ENCODE measurements at regions not wholly inside any gene's neighbourhood (a gene's known extent, or its start where the extent isn't known, plus 50 kb on each side); places are given as distances from the start of the nearest gene placed in this dataset.

DNA sequence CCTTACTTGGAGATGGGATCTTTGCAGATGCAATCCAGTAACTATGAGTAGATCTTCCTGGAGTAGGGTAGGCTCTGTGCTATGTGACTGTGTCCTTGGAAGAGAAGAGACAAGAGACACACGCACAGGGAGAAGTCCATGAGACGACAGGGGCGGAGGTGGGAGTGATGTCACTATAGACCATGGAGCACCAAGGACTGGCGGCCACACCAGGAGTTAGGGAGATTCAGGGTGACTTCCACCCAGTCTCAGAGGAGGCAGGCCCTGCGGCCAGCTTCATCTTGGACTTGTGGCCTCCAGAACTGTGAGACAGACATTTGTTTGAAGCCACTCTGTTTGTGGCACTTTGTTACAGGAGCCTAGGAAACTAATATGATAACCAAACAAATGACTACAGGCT, 177.8 kb downstream of the INHBB start:
- TF ChIP-seq TAF1 (IDR thresholded peaks at IDR 0.05; ENCODE audit: borderline replicate concordance, insufficient read depth, low read length): no peak
- no peak for TF ChIP-seq POLR2AphosphoS5 (IDR thresholded peaks at IDR 0.05; ENCODE audit: low read depth, low read length)
- TF ChIP-seq FOXP2 (optimal IDR thresholded peaks at IDR 0.05; ENCODE audit: borderline replicate concordance, extremely low read depth, extremely low read length, insufficient read depth): no peak
- no peak for TF ChIP-seq REST (IDR thresholded peaks at IDR 0.05; ENCODE audit: insufficient read depth in 1 of 2, low read depth in 2 of 2, low read length in 2 of 2)

GRCh38 chr2:120524174-120524573, 178.2 kb downstream of the INHBB start:
- TF ChIP-seq SIN3A (IDR thresholded peaks at IDR 0.05; ENCODE audit: borderline replicate concordance, insufficient read depth, low read length): no peak
- TF ChIP-seq TAF1 (IDR thresholded peaks at IDR 0.05; ENCODE audit: borderline replicate concordance, insufficient read depth, low read length): no peak
- TF ChIP-seq POLR2AphosphoS5 (IDR thresholded peaks at IDR 0.05; ENCODE audit: low read depth, low read length): no peak
- no peak for TF ChIP-seq REST (IDR thresholded peaks at IDR 0.05; ENCODE audit: insufficient read depth in 1 of 2, low read depth in 2 of 2, low read length in 2 of 2)
- TF ChIP-seq FOXP2 (optimal IDR thresholded peaks at IDR 0.05; ENCODE audit: borderline replicate concordance, extremely low read depth, extremely low read length, insufficient read depth): no peak

- TF ChIP-seq REST (IDR thresholded peaks at IDR 0.05; ENCODE audit: insufficient read depth in 1 of 2, low read depth in 2 of 2, low read length in 2 of 2) (no peak), SIN3A (IDR thresholded peaks at IDR 0.05; ENCODE audit: borderline replicate concordance, insufficient read depth, low read length) (no peak), TAF1 (IDR thresholded peaks at IDR 0.05; ENCODE audit: borderline replicate concordance, insufficient read depth, low read length) (no peak), FOXP2 (optimal IDR thresholded peaks at IDR 0.05; ENCODE audit: borderline replicate concordance, extremely low read depth, extremely low read length, insufficient read depth) (no peak), POLR2AphosphoS5 (IDR thresholded peaks at IDR 0.05; ENCODE audit: low read depth, low read length) (no peak)
Measured at GRCh38 chr2:120525056-120526046, 179.4 kb downstream of the INHBB start.

GRCh38 chr2:120526047-120526562, 180.2 kb downstream of the INHBB start:
- TF ChIP-seq FOXP2 (optimal IDR thresholded peaks at IDR 0.05; ENCODE audit: borderline replicate concordance, extremely low read depth, extremely low read length, insufficient read depth): no peak
- TF ChIP-seq SIN3A (IDR thresholded peaks at IDR 0.05; ENCODE audit: borderline replicate concordance, insufficient read depth, low read length): no peak
- TF ChIP-seq POLR2AphosphoS5 (IDR thresholded peaks at IDR 0.05; ENCODE audit: low read depth, low read length): no peak
- TF ChIP-seq REST (IDR thresholded peaks at IDR 0.05; ENCODE audit: insufficient read depth in 1 of 2, low read depth in 2 of 2, low read length in 2 of 2): no peak
- no peak for TF ChIP-seq TAF1 (IDR thresholded peaks at IDR 0.05; ENCODE audit: borderline replicate concordance, insufficient read depth, low read length)

All from PFSK-1 (cell line).